ENCODE measurements at regions not wholly inside any gene's neighbourhood (a gene's known extent, or its start where the extent isn't known, plus 50 kb on each side); places are given as distances from the start of the nearest gene placed in this dataset.

DNA sequence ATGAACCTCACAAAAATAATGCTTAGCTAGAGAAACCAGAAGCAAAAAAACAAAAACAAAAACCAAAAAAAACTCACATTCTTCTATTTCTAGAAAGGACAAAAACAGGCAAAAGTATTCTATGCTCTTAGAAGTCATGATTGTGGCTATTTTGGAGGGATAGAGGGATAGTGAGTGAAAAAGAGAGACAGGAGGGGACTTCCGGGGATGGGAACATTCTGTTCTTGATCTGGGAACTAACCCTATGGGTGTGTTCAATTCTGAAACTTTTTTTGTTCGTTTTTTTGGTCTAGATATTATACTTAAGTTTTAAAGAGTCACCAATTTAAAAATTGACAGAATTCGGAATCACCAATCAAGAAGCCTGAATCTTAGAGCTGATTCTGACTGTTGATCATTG, 120.0 kb upstream of the TPM1 start:
- Histone ChIP-seq H3K4me1 (peaks cover 10% of the 10 kb centered on the region), H3K4me3 (no peak overlapping the region), H3K9me3 (no peaks in the 10 kb centered on the region), H3K27me3 (no peaks in the 10 kb centered on the region), H3K36me3 (no peaks in the 10 kb centered on the region), H3K27ac (no peak overlapping the region)
- TF ChIP-seq, protein P1, sequence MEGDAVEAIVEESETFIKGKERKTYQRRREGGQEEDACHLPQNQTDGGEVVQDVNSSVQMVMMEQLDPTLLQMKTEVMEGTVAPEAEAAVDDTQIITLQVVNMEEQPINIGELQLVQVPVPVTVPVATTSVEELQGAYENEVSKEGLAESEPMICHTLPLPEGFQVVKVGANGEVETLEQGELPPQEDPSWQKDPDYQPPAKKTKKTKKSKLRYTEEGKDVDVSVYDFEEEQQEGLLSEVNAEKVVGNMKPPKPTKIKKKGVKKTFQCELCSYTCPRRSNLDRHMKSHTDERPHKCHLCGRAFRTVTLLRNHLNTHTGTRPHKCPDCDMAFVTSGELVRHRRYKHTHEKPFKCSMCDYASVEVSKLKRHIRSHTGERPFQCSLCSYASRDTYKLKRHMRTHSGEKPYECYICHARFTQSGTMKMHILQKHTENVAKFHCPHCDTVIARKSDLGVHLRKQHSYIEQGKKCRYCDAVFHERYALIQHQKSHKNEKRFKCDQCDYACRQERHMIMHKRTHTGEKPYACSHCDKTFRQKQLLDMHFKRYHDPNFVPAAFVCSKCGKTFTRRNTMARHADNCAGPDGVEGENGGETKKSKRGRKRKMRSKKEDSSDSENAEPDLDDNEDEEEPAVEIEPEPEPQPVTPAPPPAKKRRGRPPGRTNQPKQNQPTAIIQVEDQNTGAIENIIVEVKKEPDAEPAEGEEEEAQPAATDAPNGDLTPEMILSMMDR (IDR thresholded peaks at IDR 0.05) = no peak
- TF ChIP-seq POLR2A (IDR thresholded peaks at IDR 0.05) (no peak), POLR2AphosphoS5 (IDR thresholded peaks at IDR 0.05; ENCODE audit: insufficient read depth in 1 of 2, low read depth in 1 of 2) (no peak)
- no peak for DNase-seq (ENCODE audit: extremely low spot score in 2 of 2)
- intact Hi-C loops (cut with DNase I) = no loop called here

- intact Hi-C loops (cut with DNase I) = no loop called here
- no peaks in the 10 kb centered on the region for H3K27me3 ChIP-seq
- H3K36me3 ChIP-seq = no peaks in the 10 kb centered on the region
- H3K27ac ChIP-seq = no peak overlapping the region
- DNase-seq (ENCODE audit: extremely low spot score in 2 of 2) = no peak
- no peaks in the 10 kb centered on the region for H3K9me3 ChIP-seq
- TF ChIP-seq, protein P1 (IDR thresholded peaks at IDR 0.05) = no peak
- no peak for TF ChIP-seq POLR2A (IDR thresholded peaks at IDR 0.05)
- no peak for TF ChIP-seq POLR2AphosphoS5 (IDR thresholded peaks at IDR 0.05; ENCODE audit: insufficient read depth in 1 of 2, low read depth in 1 of 2)
- H3K4me3 ChIP-seq = no peak overlapping the region
- peaks cover 3% of the 10 kb centered on the region for H3K4me1 ChIP-seq
Observed at GRCh38 chr15:62925875-62926274, 116.7 kb upstream of the TPM1 start.

- intact Hi-C loops (cut with DNase I) = no loop called here
- Histone ChIP-seq H3K36me3 (no peaks in the 10 kb centered on the region), H3K27ac (no peak overlapping the region), H3K4me1 (no peaks in the 10 kb centered on the region), H3K9me3 (no peaks in the 10 kb centered on the region), H3K27me3 (no peaks in the 10 kb centered on the region), H3K4me3 (no peak overlapping the region)
- no peak for DNase-seq (ENCODE audit: extremely low spot score in 2 of 2)
- TF ChIP-seq, protein P1 (IDR thresholded peaks at IDR 0.05) = no peak
- no peak for TF ChIP-seq POLR2AphosphoS5 (IDR thresholded peaks at IDR 0.05; ENCODE audit: insufficient read depth in 1 of 2, low read depth in 1 of 2)
- no peak for TF ChIP-seq POLR2A (IDR thresholded peaks at IDR 0.05)
Observed at GRCh38 chr15:62927196-62927595, 115.4 kb upstream of the TPM1 start.

DNA sequence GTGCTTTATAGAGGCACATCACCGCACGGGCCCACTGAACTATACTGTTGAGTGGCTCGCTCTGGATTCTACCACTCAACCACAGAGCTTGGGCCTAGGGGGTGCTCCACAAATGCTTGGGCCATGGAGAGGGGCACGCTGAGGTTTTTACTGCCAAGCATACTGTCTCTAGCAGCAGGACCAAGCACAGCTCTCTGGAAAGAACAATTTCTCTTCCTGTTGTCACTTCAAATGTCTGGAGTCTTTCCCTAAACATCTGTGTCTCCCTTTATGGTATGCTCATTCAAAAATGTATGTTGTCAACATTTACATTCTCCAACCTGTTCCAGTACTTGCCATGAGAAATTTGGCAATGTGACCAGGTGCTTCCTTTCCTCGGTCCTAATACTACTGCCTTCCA, 114.7 kb upstream of the TPM1 start:
- Histone ChIP-seq H3K9me3 (no peaks in the 10 kb centered on the region), H3K4me3 (no peak overlapping the region), H3K27me3 (no peaks in the 10 kb centered on the region), H3K27ac (no peak overlapping the region), H3K36me3 (no peaks in the 10 kb centered on the region), H3K4me1 (no peaks in the 10 kb centered on the region)
- no peak for DNase-seq (ENCODE audit: extremely low spot score in 2 of 2)
- intact Hi-C loops (cut with DNase I) = no loop called here
- TF ChIP-seq POLR2A (IDR thresholded peaks at IDR 0.05) = no peak
- TF ChIP-seq, protein P1 (IDR thresholded peaks at IDR 0.05) = no peak
- TF ChIP-seq POLR2AphosphoS5 (IDR thresholded peaks at IDR 0.05; ENCODE audit: insufficient read depth in 1 of 2, low read depth in 1 of 2) = no peak

DNA sequence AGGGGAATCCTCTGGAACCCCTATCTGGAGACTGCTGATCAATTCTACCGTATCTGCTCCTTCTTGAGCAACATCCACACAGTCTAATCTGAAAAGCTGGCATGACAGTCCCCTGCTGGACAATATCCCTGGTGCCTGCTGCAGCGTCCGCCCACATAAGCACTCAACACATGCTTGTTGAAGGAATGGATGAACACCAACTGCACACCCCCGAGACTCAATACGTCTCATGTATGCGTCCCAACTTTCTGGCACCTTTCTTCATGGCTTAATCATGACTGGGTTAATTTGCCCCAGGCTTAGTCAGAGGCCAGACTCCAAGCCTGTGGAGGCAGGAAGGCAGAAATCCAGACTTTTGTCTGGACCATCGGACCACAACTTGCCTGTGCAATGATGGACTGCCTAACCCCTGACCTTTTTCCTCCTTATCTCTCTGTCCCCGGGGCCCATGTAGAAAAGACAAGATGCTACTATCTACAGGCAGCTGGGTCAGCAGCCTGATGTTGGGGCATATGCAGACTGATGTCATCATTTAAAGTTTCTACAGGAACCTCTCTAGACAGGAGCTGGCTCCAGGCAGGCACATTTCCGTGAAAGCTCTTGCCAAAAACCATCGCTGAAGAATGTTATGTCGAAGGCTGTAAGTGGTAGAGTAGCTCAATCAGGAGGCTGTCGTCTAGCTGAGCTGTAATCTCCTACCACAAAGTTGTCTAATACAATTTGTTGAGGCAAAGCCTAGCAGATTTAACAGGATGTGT, 114.1 kb upstream of the TPM1 start:
- Histone ChIP-seq H3K4me1 (no peaks in the 10 kb centered on the region), H3K27me3 (no peaks in the 10 kb centered on the region), H3K36me3 (no peaks in the 10 kb centered on the region), H3K9me3 (no peaks in the 10 kb centered on the region), H3K4me3 (no peak overlapping the region), H3K27ac (no peak overlapping the region)
- TF ChIP-seq, protein P1 (IDR thresholded peaks at IDR 0.05) = no peak
- TF ChIP-seq POLR2AphosphoS5 (IDR thresholded peaks at IDR 0.05; ENCODE audit: insufficient read depth in 1 of 2, low read depth in 1 of 2) = no peak
- no peak for TF ChIP-seq POLR2A (IDR thresholded peaks at IDR 0.05)
- intact Hi-C loops (cut with DNase I) = no loop called here
- DNase-seq (ENCODE audit: extremely low spot score in 2 of 2) = no peak
